Nucleus accumbens (tissue), 56 donors: ENCODE measurements at regions not wholly inside any gene's neighbourhood (a gene's known extent, or its start where the extent isn't known, plus 50 kb on each side); places are given as distances from the start of the nearest gene placed in this dataset.

Experiments
- DNase-seq, 56 donors: peaks; one replicate each; lab custom pipeline; 2025; lab: John Stamatoyannopoulos, UW

- no peak for DNase-seq
Observed at GRCh38 chr3:159439346-159439745, 549.3 kb upstream of the IL12A start.

GRCh38 chr3:159441279-159441678, 547.4 kb upstream of the IL12A start:
- peak in 1 of 56 donors; percentile 6 for DNase-seq

GRCh38 chr3:159443266-159443665, 545.4 kb upstream of the IL12A start:
- DNase-seq, result no peak

GRCh38 chr3:159447841-159448240, 540.8 kb upstream of the IL12A start:
- no peak for DNase-seq

- DNase-seq, result no peak
Observed at GRCh38 chr3:159448902-159449301, 539.7 kb upstream of the IL12A start.

- DNase-seq, result no peak
Observed at GRCh38 chr3:159451067-159451466, 537.6 kb upstream of the IL12A start.

GRCh38 chr3:159451482-159451881, 537.2 kb upstream of the IL12A start:
- DNase-seq, result no peak

- no peak for DNase-seq
Observed at GRCh38 chr3:159453036-159453435, 535.6 kb upstream of the IL12A start.

GRCh38 chr3:159453945-159454344, 534.7 kb upstream of the IL12A start:
- DNase-seq, result no peak

GRCh38 chr3:159455741-159456181, 532.9 kb upstream of the IL12A start:
- DNase-seq, result no peak

- no peak for DNase-seq
Observed at GRCh38 chr3:159458010-159458409, 530.6 kb upstream of the IL12A start.

- DNase-seq, result no peak
Observed at GRCh38 chr3:159458982-159459381, 529.7 kb upstream of the IL12A start.

GRCh38 chr3:159472611-159473010, 516.0 kb upstream of the IL12A start:
- DNase-seq, result no peak

GRCh38 chr3:159473206-159473605, 515.4 kb upstream of the IL12A start:
- no peak for DNase-seq

GRCh38 chr3:159480046-159480445, 508.6 kb upstream of the IL12A start:
- DNase-seq, result no peak

- DNase-seq, result no peak
Observed at GRCh38 chr3:159482241-159482993, 506.2 kb upstream of the IL12A start.

GRCh38 chr3:159482994-159483367, 505.7 kb upstream of the IL12A start:
- DNase-seq, result no peak

- DNase-seq, result no peak
Observed at GRCh38 chr3:159486580-159486979, 502.1 kb upstream of the IL12A start.

- DNase-seq, result no peak
Observed at GRCh38 chr3:159487304-159487703, 501.3 kb upstream of the IL12A start.

- no peak for DNase-seq
Observed at GRCh38 chr3:159488602-159489001, 500.0 kb upstream of the IL12A start.

GRCh38 chr3:159497361-159497760, 491.3 kb upstream of the IL12A start:
- DNase-seq, result no peak

- no peak for DNase-seq
Observed at GRCh38 chr3:159499031-159499793, 489.4 kb upstream of the IL12A start.
